Muscle layer of colon (tissue), 2 donors: ENCODE measurements at regions not wholly inside any gene's neighbourhood (a gene's known extent, or its start where the extent isn't known, plus 50 kb on each side); places are given as distances from the start of the nearest gene placed in this dataset.

Source experiments
- H3K27ac ChIP-seq: one replicate; pipeline ENCODE4 v1.7.0; 2013; ENCODE audit warnings: low read depth, mild to moderate bottlenecking, low read length, moderate library complexity
- H3K27me3 ChIP-seq, 2 donors: one replicate each; pipeline ENCODE4 v1.7.0; 2013; ENCODE audit warnings: low read length in 2 of 2, mild to moderate bottlenecking in 2 of 2; ENCODE audit not compliant: insufficient read depth in 2 of 2, control insufficient read depth in 1 of 2
- H3K36me3 ChIP-seq: one replicate; pipeline ENCODE4 v1.7.0; 2013; ENCODE audit warnings: mild to moderate bottlenecking, low read length; ENCODE audit not compliant: insufficient read depth
- H3K4me1 ChIP-seq: one replicate; pipeline ENCODE4 v1.7.0; 2013; ENCODE audit warnings: mild to moderate bottlenecking, low read length; ENCODE audit not compliant: insufficient read depth
- H3K4me3 ChIP-seq, 2 donors: one replicate each; pipeline ENCODE4 v1.7.0; 2013; ENCODE audit warnings: low read length in 2 of 2, low read depth in 1 of 2, mild to moderate bottlenecking in 1 of 2, moderate library complexity in 1 of 2
- H3K9ac ChIP-seq: one replicate; pipeline ENCODE4 v1.7.0; 2013; ENCODE audit warnings: low read length
- H3K9me3 ChIP-seq: one replicate; pipeline ENCODE4 v1.7.0; 2013; ENCODE audit warnings: mild to moderate bottlenecking, low read length
- donor health status: abdominal sarcoma.
- donor health status: Adenocarcinoma of cecum.

- Histone ChIP-seq H3K9me3 (no peaks in the 10 kb centered on the region), H3K4me1 (no peaks in the 10 kb centered on the region), H3K4me3 (no peak overlapping the region), H3K9ac (no peak overlapping the region), H3K27ac (no peak overlapping the region), H3K36me3 (no peaks in the 10 kb centered on the region), H3K27me3 (peaks cover 0 to 4% of the 10 kb centered on the region in 2 donors)
These were observed 1125.6 kb downstream of the BCL11B start for GRCh38 chr14:98146416-98146815.

GRCh38 chr14:98154254-98154653 lies 1117.7 kb downstream of the BCL11B start:
- Histone ChIP-seq H3K4me3 (no peak overlapping the region), H3K36me3 (no peaks in the 10 kb centered on the region), H3K9me3 (no peaks in the 10 kb centered on the region), H3K9ac (no peak overlapping the region), H3K27me3 (no peaks in the 10 kb centered on the region), H3K4me1 (no peaks in the 10 kb centered on the region), H3K27ac (no peak overlapping the region)

GRCh38 chr14:98156411-98156810 lies 1115.6 kb downstream of the BCL11B start:
- Histone ChIP-seq H3K9me3 (no peaks in the 10 kb centered on the region), H3K27ac (no peak overlapping the region), H3K27me3 (no peaks in the 10 kb centered on the region), H3K9ac (no peak overlapping the region), H3K4me1 (no peaks in the 10 kb centered on the region), H3K4me3 (no peak overlapping the region), H3K36me3 (no peaks in the 10 kb centered on the region)

DNA sequence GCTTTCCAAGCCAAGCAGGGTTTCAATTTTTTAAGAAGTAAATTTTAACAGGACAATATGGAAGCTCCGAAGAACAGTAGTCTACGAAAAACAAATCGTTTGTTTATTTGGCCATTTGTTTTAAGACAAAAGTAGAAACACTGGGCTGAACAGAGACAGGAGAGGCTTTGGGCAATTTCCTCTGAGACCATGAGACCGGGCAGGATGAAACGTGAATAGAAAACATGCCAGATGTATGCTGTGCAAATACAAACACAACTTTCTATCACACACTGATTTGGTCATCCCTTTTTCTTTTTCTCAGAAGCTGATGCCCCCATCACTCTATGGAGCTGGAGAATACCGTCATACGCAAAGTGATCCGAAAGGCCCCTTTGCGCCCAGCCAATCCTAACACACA lies 1111.1 kb downstream of the BCL11B start:
- Histone ChIP-seq H3K9me3 (no peaks in the 10 kb centered on the region), H3K4me3 (no peak overlapping the region), H3K27me3 (peaks cover 0 to 4% of the 10 kb centered on the region in 2 donors), H3K9ac (no peak overlapping the region), H3K27ac (no peak overlapping the region), H3K4me1 (no peaks in the 10 kb centered on the region), H3K36me3 (no peaks in the 10 kb centered on the region)

DNA sequence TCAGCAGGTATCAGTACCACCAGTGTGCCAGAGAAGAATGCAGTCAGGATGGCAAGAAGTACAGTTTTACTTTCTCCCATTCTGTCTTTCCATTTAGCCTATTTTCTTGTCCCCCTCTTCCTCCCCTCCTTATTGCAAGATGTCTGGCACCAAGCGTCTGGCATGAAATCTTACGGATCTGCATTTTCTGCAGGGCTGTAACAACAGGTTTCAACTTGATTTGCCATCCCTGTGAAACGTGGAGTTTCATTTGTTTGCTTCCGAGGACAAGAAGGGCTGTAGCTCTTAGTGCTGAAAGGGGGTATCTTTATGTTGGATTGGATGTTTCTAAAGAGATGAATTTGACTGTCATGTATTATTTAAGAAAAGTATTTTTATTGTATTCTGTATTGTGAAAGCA lies 1110.6 kb downstream of the BCL11B start:
- no peak overlapping the region for H3K27ac ChIP-seq
- H3K4me1 ChIP-seq = no peaks in the 10 kb centered on the region
- no peak overlapping the region for H3K4me3 ChIP-seq
- H3K36me3 ChIP-seq = no peaks in the 10 kb centered on the region
- H3K9me3 ChIP-seq = no peaks in the 10 kb centered on the region
- no peak overlapping the region for H3K9ac ChIP-seq
- peaks cover 0 to 4% of the 10 kb centered on the region in 2 donors for H3K27me3 ChIP-seq

- no peaks in the 10 kb centered on the region for H3K4me1 ChIP-seq
- H3K4me3 ChIP-seq = no peak overlapping the region
- H3K27me3 ChIP-seq = peaks cover 0 to 4% of the 10 kb centered on the region in 2 donors
- H3K9ac ChIP-seq = no peak overlapping the region
- H3K9me3 ChIP-seq = no peaks in the 10 kb centered on the region
- H3K27ac ChIP-seq = no peak overlapping the region
- H3K36me3 ChIP-seq = no peaks in the 10 kb centered on the region
These were observed 1108.9 kb downstream of the BCL11B start for GRCh38 chr14:98162856-98163805.

DNA sequence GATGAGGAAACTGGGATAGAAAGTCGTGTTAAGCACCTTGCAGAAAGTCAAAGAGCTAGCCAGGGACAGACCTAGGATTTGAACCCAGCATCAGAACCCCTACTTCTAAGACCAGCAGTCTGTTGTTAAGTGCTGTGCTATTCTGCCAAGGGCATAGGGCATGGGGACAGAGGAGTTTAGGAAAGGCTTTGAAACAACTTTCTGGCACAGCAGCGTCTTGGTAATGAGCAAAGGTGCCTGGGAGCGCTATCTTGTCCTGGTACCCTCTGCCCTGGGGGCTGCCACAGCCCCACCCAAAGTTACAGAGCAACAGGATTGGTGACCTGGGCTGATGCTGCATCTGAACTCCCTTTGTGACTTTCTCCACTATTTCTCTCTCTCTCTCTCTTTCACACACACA lies 1108.1 kb downstream of the BCL11B start:
- Histone ChIP-seq H3K4me1 (no peaks in the 10 kb centered on the region), H3K9ac (no peak overlapping the region), H3K9me3 (no peaks in the 10 kb centered on the region), H3K36me3 (no peaks in the 10 kb centered on the region), H3K27me3 (peaks cover 0 to 4% of the 10 kb centered on the region in 2 donors), H3K27ac (no peak overlapping the region), H3K4me3 (no peak overlapping the region)

DNA sequence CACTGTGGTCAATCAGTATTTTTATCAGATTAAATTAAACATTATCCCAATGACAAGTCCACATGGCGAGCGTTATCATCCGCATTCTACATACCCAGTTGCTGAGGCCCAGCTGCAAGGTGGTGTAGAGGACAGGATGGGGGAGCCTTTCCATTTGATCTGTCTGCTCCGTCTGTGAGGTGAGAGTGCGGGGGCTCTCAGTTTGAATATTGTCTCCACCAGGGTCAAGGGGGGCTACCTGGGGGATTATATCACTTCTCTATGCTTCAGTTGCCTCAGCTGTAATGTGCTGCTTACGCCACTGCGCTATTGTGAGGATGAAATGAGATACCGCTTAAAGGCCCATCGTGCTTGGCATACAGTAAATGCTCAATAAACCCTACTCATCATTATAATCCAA lies 1106.0 kb downstream of the BCL11B start:
- H3K4me1 ChIP-seq = no peaks in the 10 kb centered on the region
- no peak overlapping the region for H3K4me3 ChIP-seq
- no peak overlapping the region for H3K27ac ChIP-seq
- no peaks in the 10 kb centered on the region for H3K9me3 ChIP-seq
- no peak overlapping the region for H3K9ac ChIP-seq
- H3K36me3 ChIP-seq = no peaks in the 10 kb centered on the region
- peaks cover 0 to 4% of the 10 kb centered on the region in 2 donors for H3K27me3 ChIP-seq

GRCh38 chr14:98167275-98167674 lies 1104.7 kb downstream of the BCL11B start:
- H3K4me3 ChIP-seq = no peak overlapping the region
- H3K9me3 ChIP-seq = no peaks in the 10 kb centered on the region
- H3K27me3 ChIP-seq = peaks cover 0 to 4% of the 10 kb centered on the region in 2 donors
- H3K4me1 ChIP-seq = no peaks in the 10 kb centered on the region
- H3K36me3 ChIP-seq = no peaks in the 10 kb centered on the region
- H3K27ac ChIP-seq = no peak overlapping the region
- no peak overlapping the region for H3K9ac ChIP-seq

- Histone ChIP-seq H3K4me3 (no peak overlapping the region), H3K9ac (no peak overlapping the region), H3K27me3 (peaks cover 0 to under 1% of the 10 kb centered on the region in 2 donors), H3K9me3 (no peaks in the 10 kb centered on the region), H3K36me3 (no peaks in the 10 kb centered on the region), H3K27ac (no peak overlapping the region), H3K4me1 (no peaks in the 10 kb centered on the region)
These were observed 1104.3 kb downstream of the BCL11B start for GRCh38 chr14:98167705-98168104.

DNA sequence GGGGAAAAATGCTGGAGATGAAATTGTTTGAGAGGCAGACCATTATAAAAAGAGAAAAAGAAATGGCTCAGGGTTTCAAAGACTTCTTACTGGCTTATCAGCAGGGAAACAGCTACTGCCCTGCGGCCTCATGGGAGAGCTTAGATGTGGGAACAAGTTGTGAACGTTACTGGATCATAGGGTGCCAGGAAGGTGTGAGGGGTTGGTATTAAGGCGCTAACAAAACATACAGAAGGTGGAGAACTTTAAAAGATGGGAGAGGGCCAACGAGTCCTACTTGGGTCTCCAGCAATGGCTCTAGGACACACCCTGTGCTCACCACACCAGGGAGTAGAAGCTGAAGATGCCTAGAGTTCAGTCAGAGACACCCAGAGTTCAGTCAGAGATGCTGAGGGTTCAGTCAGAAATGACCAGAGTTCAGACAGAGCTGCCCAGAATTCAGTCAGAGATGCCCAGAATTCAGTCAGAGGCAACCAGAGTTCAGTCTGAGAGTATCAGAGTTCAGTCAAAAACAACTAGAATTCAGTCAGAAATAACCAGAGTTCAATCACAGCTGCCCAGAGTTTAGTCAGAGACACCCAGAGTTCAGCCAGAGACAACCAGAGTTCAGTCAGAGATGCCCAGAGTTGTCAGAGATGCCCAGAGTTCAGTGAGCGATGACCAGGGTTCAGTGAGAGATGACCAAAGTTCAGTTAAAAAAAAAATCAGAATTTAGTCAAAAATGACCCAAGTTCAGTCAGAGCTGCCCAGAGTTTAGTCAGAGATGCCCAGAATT lies 1103.6 kb downstream of the BCL11B start:
- H3K9ac ChIP-seq = no peak overlapping the region
- H3K27ac ChIP-seq = no peak overlapping the region
- no peak overlapping the region for H3K4me3 ChIP-seq
- H3K9me3 ChIP-seq = no peaks in the 10 kb centered on the region
- H3K4me1 ChIP-seq = no peaks in the 10 kb centered on the region
- no peaks in the 10 kb centered on the region for H3K36me3 ChIP-seq
- H3K27me3 ChIP-seq = no peaks in the 10 kb centered on the region
